MM.1S (cell line): ENCODE measurements at regions not wholly inside any gene's neighbourhood (a gene's known extent, or its start where the extent isn't known, plus 50 kb on each side); places are given as distances from the start of the nearest gene placed in this dataset.

Source experiments
- EZH2 ChIP-seq: fragments of 300-600 bp; sonication (generic); optimal IDR thresholded peaks from 2 replicates; pipeline ENCODE3; 2017; ENCODE audit warnings: low read depth, mild to moderate bottlenecking, antibody characterized with exemption, low read length, mixed read lengths
- EZH2phosphoT487 ChIP-seq: fragments of 300-600 bp; sonication (generic); IDR thresholded peaks from 2 replicates; pipeline ENCODE4 v1.6.1; 2018; ENCODE audit warnings: antibody characterized with exemption, low read length
- TF ChIP-seq, protein P1 (sequence below): fragments of 300-600 bp; sonication (generic); IDR thresholded peaks from 2 replicates; pipeline ENCODE4 v1.5.1; 2016; ENCODE audit warnings: antibody characterized with exemption, low read length, mixed read lengths

DNA sequence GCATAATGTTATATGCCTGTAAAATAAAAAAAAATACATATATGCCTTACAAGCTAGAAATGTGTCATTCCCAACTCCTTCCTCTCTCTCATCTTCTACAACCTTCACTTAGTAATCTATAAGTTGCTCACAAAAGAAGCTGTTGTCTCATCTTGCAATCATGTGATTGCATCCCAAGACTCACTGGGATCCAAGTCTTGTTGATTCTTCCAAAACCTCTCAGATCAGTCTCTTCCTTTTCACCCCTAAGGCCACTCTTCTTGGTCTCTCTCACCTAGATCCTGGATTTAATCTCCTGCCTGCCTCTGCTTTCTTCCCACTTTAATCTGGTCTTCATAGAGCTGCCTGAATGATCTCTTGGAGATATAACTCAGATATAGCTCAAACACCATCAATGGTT, 261.1 kb upstream of the NR4A3 start:
- TF ChIP-seq, protein P1, sequence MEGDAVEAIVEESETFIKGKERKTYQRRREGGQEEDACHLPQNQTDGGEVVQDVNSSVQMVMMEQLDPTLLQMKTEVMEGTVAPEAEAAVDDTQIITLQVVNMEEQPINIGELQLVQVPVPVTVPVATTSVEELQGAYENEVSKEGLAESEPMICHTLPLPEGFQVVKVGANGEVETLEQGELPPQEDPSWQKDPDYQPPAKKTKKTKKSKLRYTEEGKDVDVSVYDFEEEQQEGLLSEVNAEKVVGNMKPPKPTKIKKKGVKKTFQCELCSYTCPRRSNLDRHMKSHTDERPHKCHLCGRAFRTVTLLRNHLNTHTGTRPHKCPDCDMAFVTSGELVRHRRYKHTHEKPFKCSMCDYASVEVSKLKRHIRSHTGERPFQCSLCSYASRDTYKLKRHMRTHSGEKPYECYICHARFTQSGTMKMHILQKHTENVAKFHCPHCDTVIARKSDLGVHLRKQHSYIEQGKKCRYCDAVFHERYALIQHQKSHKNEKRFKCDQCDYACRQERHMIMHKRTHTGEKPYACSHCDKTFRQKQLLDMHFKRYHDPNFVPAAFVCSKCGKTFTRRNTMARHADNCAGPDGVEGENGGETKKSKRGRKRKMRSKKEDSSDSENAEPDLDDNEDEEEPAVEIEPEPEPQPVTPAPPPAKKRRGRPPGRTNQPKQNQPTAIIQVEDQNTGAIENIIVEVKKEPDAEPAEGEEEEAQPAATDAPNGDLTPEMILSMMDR: no peak
- TF ChIP-seq EZH2 (no peak), EZH2phosphoT487 (no peak)
